ENCODE measurements at regions not wholly inside any gene's neighbourhood (a gene's known extent, or its start where the extent isn't known, plus 50 kb on each side); places are given as distances from the start of the nearest gene placed in this dataset.
"Not testable (repeated sequence)": the region's sequence is repeated elsewhere in the genome, so short reads cannot be mapped to it uniquely, and the experiment has no call there.

DNA sequence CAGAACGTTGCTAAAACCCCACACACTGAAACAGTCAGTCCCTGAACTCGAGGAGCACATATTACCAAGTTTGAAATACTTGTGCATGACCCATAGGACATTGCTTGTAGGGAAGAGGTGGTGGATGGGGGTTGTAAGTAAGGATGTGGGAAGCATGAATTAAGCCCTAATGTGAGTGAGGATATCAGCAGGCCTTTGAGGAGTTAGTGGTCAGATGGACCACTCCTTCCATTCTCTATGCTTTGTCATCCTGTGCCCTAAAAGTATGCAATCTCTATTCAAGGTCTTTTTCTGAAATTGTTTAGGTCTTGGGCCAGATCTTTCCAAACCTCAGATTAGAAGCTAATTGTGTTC is 70.9 kb upstream of the SAMSN1 start:
- TF ChIP-seq, protein P1, sequence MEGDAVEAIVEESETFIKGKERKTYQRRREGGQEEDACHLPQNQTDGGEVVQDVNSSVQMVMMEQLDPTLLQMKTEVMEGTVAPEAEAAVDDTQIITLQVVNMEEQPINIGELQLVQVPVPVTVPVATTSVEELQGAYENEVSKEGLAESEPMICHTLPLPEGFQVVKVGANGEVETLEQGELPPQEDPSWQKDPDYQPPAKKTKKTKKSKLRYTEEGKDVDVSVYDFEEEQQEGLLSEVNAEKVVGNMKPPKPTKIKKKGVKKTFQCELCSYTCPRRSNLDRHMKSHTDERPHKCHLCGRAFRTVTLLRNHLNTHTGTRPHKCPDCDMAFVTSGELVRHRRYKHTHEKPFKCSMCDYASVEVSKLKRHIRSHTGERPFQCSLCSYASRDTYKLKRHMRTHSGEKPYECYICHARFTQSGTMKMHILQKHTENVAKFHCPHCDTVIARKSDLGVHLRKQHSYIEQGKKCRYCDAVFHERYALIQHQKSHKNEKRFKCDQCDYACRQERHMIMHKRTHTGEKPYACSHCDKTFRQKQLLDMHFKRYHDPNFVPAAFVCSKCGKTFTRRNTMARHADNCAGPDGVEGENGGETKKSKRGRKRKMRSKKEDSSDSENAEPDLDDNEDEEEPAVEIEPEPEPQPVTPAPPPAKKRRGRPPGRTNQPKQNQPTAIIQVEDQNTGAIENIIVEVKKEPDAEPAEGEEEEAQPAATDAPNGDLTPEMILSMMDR (IDR thresholded peaks at IDR 0.05; ENCODE audit: low read depth, low read length, missing control alignments): no peak
- H3K4me3 ChIP-seq (ENCODE audit: low read depth, low read length): no peak overlapping the region
- no peak for DNase-seq (ENCODE audit: low read depth)

DNA sequence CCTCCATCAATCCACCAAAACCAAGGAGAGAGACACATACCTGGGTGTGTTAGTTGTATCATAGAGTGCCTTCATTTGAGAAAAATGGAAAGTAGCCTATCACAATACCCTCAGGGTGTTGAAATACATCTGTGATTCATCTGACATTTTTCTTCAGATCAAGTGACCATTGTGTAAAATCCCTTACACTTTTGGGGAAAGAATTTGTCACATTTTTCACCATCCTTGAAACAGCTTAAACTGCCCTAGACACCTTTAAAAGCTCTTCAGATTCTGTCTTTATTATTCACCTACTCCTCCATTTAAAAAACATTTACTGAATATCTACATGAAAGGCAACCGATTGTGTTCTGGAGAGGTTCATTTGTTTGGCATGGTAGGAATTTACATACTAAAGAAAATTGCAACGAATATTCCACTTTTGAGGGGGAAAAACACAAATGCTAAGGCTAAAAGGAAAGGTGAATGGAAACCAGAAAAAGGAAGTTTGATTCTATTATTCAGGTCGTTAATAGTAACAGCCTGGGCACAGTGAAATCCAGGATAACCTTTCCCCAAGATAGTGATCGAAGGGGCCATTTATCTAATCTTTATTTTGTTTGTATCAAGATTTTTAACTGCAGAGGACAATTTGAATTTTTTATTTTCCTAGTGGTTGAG is 70.4 kb upstream of the SAMSN1 start:
- no peak overlapping the region for H3K4me3 ChIP-seq (ENCODE audit: low read depth, low read length)
- TF ChIP-seq, protein P1 (IDR thresholded peaks at IDR 0.05; ENCODE audit: low read depth, low read length, missing control alignments): no peak
- no peak for DNase-seq (ENCODE audit: low read depth)

DNA sequence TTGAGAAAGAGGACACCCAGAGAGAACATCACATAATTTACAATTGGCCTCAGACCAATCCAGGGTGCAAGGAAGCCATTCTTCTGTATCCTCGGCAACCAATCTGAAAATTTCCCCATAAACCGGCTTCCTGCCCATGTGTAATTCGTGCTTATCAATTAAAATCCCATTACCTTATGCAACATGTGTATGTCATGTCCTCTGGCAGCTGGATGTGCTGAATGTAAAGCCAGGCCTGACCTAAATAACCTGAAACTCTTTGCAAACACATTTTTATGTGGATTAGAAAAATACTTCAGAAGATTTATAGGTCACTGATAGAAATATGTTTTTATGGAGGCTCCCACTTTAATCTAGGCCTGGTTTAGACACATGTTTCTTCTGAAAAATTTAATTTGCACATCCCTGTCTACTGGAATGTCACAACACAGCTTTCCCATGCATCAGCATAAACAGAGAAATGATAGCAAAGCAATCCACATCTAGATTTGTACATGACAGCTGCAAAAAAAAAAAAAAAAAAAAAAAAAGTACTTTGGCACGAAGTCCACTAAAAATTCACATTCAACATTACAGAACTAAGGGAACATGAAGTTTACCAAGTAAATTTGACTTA is 69.4 kb upstream of the SAMSN1 start:
- TF ChIP-seq, protein P1 (IDR thresholded peaks at IDR 0.05; ENCODE audit: low read depth, low read length, missing control alignments): no peak
- DNase-seq (ENCODE audit: low read depth): no peak
- H3K4me3 ChIP-seq (ENCODE audit: low read depth, low read length): no peak overlapping the region

DNA sequence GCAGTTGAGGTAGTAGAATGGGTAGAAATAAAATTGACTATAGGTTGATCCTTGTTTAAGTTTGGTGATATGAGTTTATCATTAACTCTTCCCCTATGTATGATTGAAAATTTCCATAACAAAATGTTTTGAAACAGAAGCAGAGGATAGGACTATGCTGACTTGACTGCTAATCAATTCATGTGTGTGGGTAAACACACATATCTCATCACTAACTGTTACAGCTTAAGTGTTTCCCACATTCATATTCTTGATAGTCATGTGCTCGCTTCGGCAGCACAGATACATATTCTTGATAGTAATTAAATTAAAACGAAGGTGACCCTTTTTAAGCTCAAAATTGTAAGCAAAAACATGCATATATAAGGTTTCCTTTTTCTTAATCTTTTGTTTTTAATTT is 68.2 kb upstream of the SAMSN1 start:
- no peak for DNase-seq (ENCODE audit: low read depth)
- TF ChIP-seq, protein P1 (IDR thresholded peaks at IDR 0.05; ENCODE audit: low read depth, low read length, missing control alignments): no peak

DNA sequence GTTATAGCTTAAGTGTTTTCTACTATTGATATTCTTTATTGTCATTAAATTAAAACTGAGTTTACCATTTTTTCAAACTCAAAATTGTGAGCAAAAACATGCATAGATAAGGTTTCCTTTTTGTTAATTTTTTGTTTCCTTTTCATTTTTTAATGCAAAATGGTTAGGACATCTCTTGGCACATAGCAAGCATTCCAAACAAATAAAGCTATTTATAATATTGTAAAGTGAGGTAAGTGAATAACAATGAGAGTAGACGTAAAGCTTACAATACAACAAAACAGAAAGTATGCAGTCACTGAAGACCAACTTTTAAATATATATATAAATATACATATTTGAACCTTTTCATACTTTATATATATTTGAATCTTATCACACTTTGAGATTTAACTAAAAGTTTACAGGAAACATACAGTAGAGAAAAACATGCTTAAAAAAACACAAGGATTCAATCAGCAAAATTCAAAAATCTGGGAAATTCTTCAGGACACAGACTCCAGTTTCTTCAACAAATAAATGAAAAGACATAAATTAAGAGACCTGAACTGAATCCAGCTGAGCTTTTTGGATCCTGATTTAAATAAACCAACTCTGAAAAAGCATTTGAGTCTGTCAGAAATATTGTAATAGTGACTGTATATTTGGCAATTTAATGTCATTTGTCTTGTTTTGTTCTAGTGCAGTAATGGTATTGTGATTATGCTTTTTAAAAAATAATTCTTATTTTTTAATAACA is 67.5 kb upstream of the SAMSN1 start:
- TF ChIP-seq, protein P1 (IDR thresholded peaks at IDR 0.05; ENCODE audit: low read depth, low read length, missing control alignments): no peak
- DNase-seq (ENCODE audit: low read depth): no peak
- no peak overlapping the region for H3K4me3 ChIP-seq (ENCODE audit: low read depth, low read length)

More for the DNA sequence above, 68.2 kb upstream of the SAMSN1 start:
- no peak overlapping the region for H3K4me3 ChIP-seq (ENCODE audit: low read depth, low read length)

DNA sequence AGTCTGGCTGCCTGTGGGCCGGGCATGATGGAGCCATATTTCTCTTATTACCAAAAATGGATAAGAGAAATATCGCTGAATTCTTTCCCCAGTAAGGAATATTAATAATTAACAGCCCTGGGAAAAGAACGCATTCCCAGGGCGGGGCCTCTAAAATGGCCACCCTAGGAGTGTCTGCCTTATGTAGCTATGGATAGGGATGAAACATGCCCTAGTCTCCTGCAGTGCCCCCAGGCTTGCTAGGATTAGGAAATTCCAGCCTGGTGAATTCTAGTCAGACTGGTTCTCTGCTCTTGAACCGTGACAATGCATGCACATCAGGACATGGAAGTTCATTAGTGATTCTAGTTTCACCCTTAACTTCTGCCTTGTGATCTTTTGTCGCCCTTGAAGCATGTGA is 64.0 kb upstream of the SAMSN1 start:
- not testable (repeated sequence) for H3K4me3 ChIP-seq (ENCODE audit: low read depth, low read length); DNase-seq (ENCODE audit: low read depth)

DNA sequence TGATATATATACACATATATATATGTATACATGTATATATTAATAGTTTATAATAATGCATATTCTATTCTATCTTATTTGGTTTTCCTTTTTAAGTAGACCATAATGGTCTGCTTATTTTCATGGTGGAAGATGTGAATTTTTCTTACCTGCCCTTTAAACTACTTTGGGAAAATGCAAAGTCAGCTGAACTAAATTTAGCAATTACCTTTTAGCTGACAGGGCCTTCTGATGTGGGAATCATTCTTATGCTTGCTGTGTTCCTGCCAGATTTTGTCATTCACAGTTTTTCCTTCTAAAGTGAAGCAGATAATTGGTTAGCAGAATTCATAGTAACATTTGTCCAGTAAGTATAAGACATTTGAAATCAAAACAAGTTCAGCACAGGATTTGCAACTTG is 63.2 kb upstream of the SAMSN1 start:
- TF ChIP-seq, protein P1 (IDR thresholded peaks at IDR 0.05; ENCODE audit: low read depth, low read length, missing control alignments): no peak
- H3K4me3 ChIP-seq (ENCODE audit: low read depth, low read length): no peak overlapping the region
- DNase-seq (ENCODE audit: low read depth): no peak
